Panc1 (cell line): ENCODE measurements at regions not wholly inside any gene's neighbourhood (a gene's known extent, or its start where the extent isn't known, plus 50 kb on each side); places are given as distances from the start of the nearest gene placed in this dataset.

Experiments
- ATAC-seq: fragments of 200-7000 bp; cut with Tn5 transposase; 2 replicates; pipeline ENCODE4 v1.9.1; 2020; ENCODE audit warnings: mild to moderate bottlenecking, moderate library complexity
- BruUV-seq: library from RNA; stranded (reverse); fragments of 400-500 nt; replicated peaks from 2 replicates; lab custom pipeline; 2021; lab: Mats Ljungman, UMichigan
- CTCF ChIA-PET: fragments of 300-600 bp; sonication (Branson Sonifier 250); formaldehyde crosslinking; loops from one replicate; lab custom pipeline; 2022; ENCODE audit warnings: antibody characterized with exemption; lab: Charles Lee
- POLR2A ChIA-PET: fragments of 300-600 bp; sonication (Branson Sonifier 250); formaldehyde crosslinking; loops from one replicate; lab custom pipeline; 2022; ENCODE audit warnings: antibody characterized with exemption; lab: Charles Lee
- DNase-seq: peaks from one replicate; pipeline ENCODE4 v3.0.0-alpha.2; 2010; ENCODE audit warnings: low read depth, low spot score
- H3K27ac ChIP-seq: 2 replicates; pipeline ENCODE4 v1.5.1; 2011; ENCODE audit warnings: mild to moderate bottlenecking, low read length, inconsistent platforms
- H3K27me3 ChIP-seq: fragments of 200-500 bp; sonication (Bioruptor generic); 2 replicates; pipeline ENCODE4 v1.6.0; 2014; ENCODE audit warnings: low read length, inconsistent platforms; ENCODE audit not compliant: control insufficient read depth, insufficient read depth
- H3K36me3 ChIP-seq: fragments of 200-500 bp; sonication (Bioruptor generic); 2 replicates; pipeline ENCODE4 v1.5.1; 2014; ENCODE audit warnings: inconsistent platforms, mild to moderate bottlenecking, low read length, moderate library complexity; ENCODE audit not compliant: control insufficient read depth, insufficient read depth
- H3K4me1 ChIP-seq: 2 replicates; pipeline ENCODE4 v1.5.1; 2011; ENCODE audit warnings: inconsistent platforms, mild to moderate bottlenecking, low read length, moderate library complexity; ENCODE audit not compliant: control insufficient read depth, insufficient read depth
- H3K4me3 ChIP-seq, 2 experiments: 2 replicates each; pipeline ENCODE4 v1.5.1; 2011 to 2012; ENCODE audit warnings: low read depth in 2 of 2, low read length in 2 of 2, mild to moderate bottlenecking in 2 of 2, inconsistent platforms in 1 of 2, moderate library complexity in 1 of 2
- H3K9me3 ChIP-seq: fragments of 200-500 bp; sonication (Bioruptor generic); 2 replicates; pipeline ENCODE4 v1.5.1; 2014; ENCODE audit warnings: low read depth, mild to moderate bottlenecking, inconsistent platforms, low read length, moderate library complexity; ENCODE audit not compliant: control insufficient read depth, insufficient read depth
- CTCF ChIP-seq: fragments of 450-650 bp; IDR thresholded peaks from 2 replicates; pipeline ENCODE4 v1.5.1; 2017; ENCODE audit warnings: mild to moderate bottlenecking
- POLR2AphosphoS5 ChIP-seq: IDR thresholded peaks from 2 replicates; pipeline ENCODE4 v1.6.1; 2012; ENCODE audit warnings: mild to moderate bottlenecking, low read depth, low read length, moderate library complexity
- REST ChIP-seq, 2 experiments: IDR thresholded peaks; 2 replicates each; pipeline ENCODE4 v1.6.1; 2011 to 2012; ENCODE audit warnings: low read depth in 2 of 2, control low read depth in 1 of 2, low read length in 1 of 2, mild to moderate bottlenecking in 1 of 2, moderate library complexity in 1 of 2; ENCODE audit not compliant: insufficient read depth in 1 of 2
- SIN3A ChIP-seq: IDR thresholded peaks from 2 replicates; pipeline ENCODE4 v1.6.1; 2012; ENCODE audit warnings: low read depth, mild to moderate bottlenecking, low read length, moderate library complexity, borderline replicate concordance; ENCODE audit not compliant: insufficient read depth
- TCF7L2 ChIP-seq: IDR thresholded peaks from 2 replicates; pipeline ENCODE4 v1.6.1; 2011; ENCODE audit warnings: mild to moderate bottlenecking, low read depth, low read length, inconsistent platforms
- in situ Hi-C: cut with HindIII; loops from 2 replicates; pipeline ENCODE4 v1.10.0; 2016; ENCODE audit warnings: low sequenced_read_pairs, low pct_unique_long_range_greater_than_20kb
- intact Hi-C: fragments of 100-400 bp; cut with micrococcal nuclease; formaldehyde crosslinking; loops from one replicate; pipeline ENCODE4 v1.10.0; 2022; ENCODE audit not compliant: unreplicated experiment

GRCh38 chr13:58318495-58319167 lies 687.1 kb downstream of the PCDH17 start:
- DNase-seq: no peak

GRCh38 chr13:58324161-58324560 lies 692.6 kb downstream of the PCDH17 start:
- ATAC-seq (no peak), DNase-seq (no peak)
- Histone ChIP-seq H3K36me3 (no peaks in the 10 kb centered on the region), H3K4me3 (no peak overlapping the region), H3K27ac (no peak overlapping the region), H3K4me1 (no peaks in the 10 kb centered on the region), H3K27me3 (no peaks in the 10 kb centered on the region), H3K9me3 (no peaks in the 10 kb centered on the region)
- in situ Hi-C loops: no loop called here
- TF ChIP-seq TCF7L2 (no peak), REST (IDR thresholded peaks at IDR 0.05; ENCODE audit: insufficient read depth in 1 of 2, low read depth in 2 of 2, low read length in 1 of 2) (no peak), POLR2AphosphoS5 (no peak), CTCF (no peak), SIN3A (no peak)
- intact Hi-C loops: no loop called here
- CTCF ChIA-PET: no interaction called here
- BruUV-seq: no TSS peak
- POLR2A ChIA-PET: no interaction called here

More at GRCh38 chr13:58318495-58319167, 687.1 kb downstream of the PCDH17 start:
- Histone ChIP-seq H3K4me1 (no peaks in the 10 kb centered on the region), H3K9me3 (no peaks in the 10 kb centered on the region), H3K36me3 (no peaks in the 10 kb centered on the region), H3K27ac (no peak overlapping the region), H3K27me3 (no peaks in the 10 kb centered on the region), H3K4me3 (no peak overlapping the region)
- intact Hi-C loops: no loop called here
- POLR2A ChIA-PET: no interaction called here
- CTCF ChIA-PET: no interaction called here
- ATAC-seq: no peak
- in situ Hi-C loops: no loop called here
- BruUV-seq: no TSS peak
- no peak for TF ChIP-seq SIN3A
- no peak for TF ChIP-seq CTCF
- TF ChIP-seq REST (IDR thresholded peaks at IDR 0.05; ENCODE audit: insufficient read depth in 1 of 2, low read depth in 2 of 2, low read length in 1 of 2): no peak
- TF ChIP-seq POLR2AphosphoS5: no peak
- TF ChIP-seq TCF7L2: no peak
